ENCODE measurements at regions not wholly inside any gene's neighbourhood (a gene's known extent, or its start where the extent isn't known, plus 50 kb on each side); places are given as distances from the start of the nearest gene placed in this dataset.
"Not testable (repeated sequence)": the region's sequence is repeated elsewhere in the genome, so short reads cannot be mapped to it uniquely, and the experiment has no call there.

GRCh38 chr6:119497988-119498727 is 148.6 kb upstream of the MAN1A1 start:
- no peak for DNase-seq (ENCODE audit: low read depth in 3 of 3)

GRCh38 chr6:119495230-119495683 is 145.7 kb upstream of the MAN1A1 start:
- no peak for DNase-seq (ENCODE audit: low read depth in 3 of 3)

GRCh38 chr6:119493980-119494379 is 144.4 kb upstream of the MAN1A1 start:
- no peak for DNase-seq (ENCODE audit: low read depth in 3 of 3)

GRCh38 chr6:119491112-119491511 is 141.6 kb upstream of the MAN1A1 start:
- not testable (repeated sequence) for DNase-seq (ENCODE audit: low read depth in 3 of 3)

- not testable (repeated sequence) for DNase-seq (ENCODE audit: low read depth in 3 of 3)
Observed at GRCh38 chr6:119490050-119490449, 140.5 kb upstream of the MAN1A1 start.

- DNase-seq (ENCODE audit: low read depth in 3 of 3), result no peak
Observed at GRCh38 chr6:119484598-119484997, 135.0 kb upstream of the MAN1A1 start.

GRCh38 chr6:119483908-119484307 is 134.3 kb upstream of the MAN1A1 start:
- DNase-seq (ENCODE audit: low read depth in 3 of 3), result no peak

- DNase-seq (ENCODE audit: low read depth in 3 of 3), result no peak
Observed at GRCh38 chr6:119482850-119483285, 133.3 kb upstream of the MAN1A1 start.

GRCh38 chr6:119481976-119482375 is 132.4 kb upstream of the MAN1A1 start:
- DNase-seq (ENCODE audit: low read depth in 3 of 3), result no peak

- DNase-seq (ENCODE audit: low read depth in 3 of 3), result no peak
Observed at GRCh38 chr6:119480961-119481497, 131.5 kb upstream of the MAN1A1 start.

GRCh38 chr6:119479860-119480655 is 130.5 kb upstream of the MAN1A1 start:
- DNase-seq (ENCODE audit: low read depth in 3 of 3), result no peak

GRCh38 chr6:119476554-119476953 is 127.0 kb upstream of the MAN1A1 start:
- no peak for DNase-seq (ENCODE audit: low read depth in 3 of 3)

GRCh38 chr6:119476024-119476423 is 126.5 kb upstream of the MAN1A1 start:
- DNase-seq (ENCODE audit: low read depth in 3 of 3), result no peak

GRCh38 chr6:119470893-119471542 is 121.5 kb upstream of the MAN1A1 start:
- DNase-seq (ENCODE audit: low read depth in 3 of 3), result no peak

- DNase-seq (ENCODE audit: low read depth in 3 of 3), result no peak
Observed at GRCh38 chr6:119467488-119468081, 118.0 kb upstream of the MAN1A1 start.

GRCh38 chr6:119466226-119466625 is 116.7 kb upstream of the MAN1A1 start:
- no peak for DNase-seq (ENCODE audit: low read depth in 3 of 3)

- DNase-seq (ENCODE audit: low read depth in 3 of 3), result peak in 2 of 3 donors; percentile 2
Observed at GRCh38 chr6:119463081-119463626, 113.6 kb upstream of the MAN1A1 start.

GRCh38 chr6:119461187-119461586 is 111.6 kb upstream of the MAN1A1 start:
- no peak for DNase-seq (ENCODE audit: low read depth in 3 of 3)

GRCh38 chr6:119459207-119459974 is 109.8 kb upstream of the MAN1A1 start:
- no peak for DNase-seq (ENCODE audit: low read depth in 3 of 3)

GRCh38 chr6:119454714-119455113 is 105.2 kb upstream of the MAN1A1 start:
- DNase-seq (ENCODE audit: low read depth in 3 of 3), result no peak

Measured in stimulated activated CD4-positive, alpha-beta T cell treated with anti-CD3 and anti-CD28 coated beads, TNF-alpha, amount 100 ng/mL, for 48 hours (primary cell).